SU-DHL-6 (cell line): ENCODE measurements at regions not wholly inside any gene's neighbourhood (a gene's known extent, or its start where the extent isn't known, plus 50 kb on each side); places are given as distances from the start of the nearest gene placed in this dataset.

Experiments used
- H2AFZ ChIP-seq: fragments of 200-600 bp; sonication (generic); 2 replicates; pipeline ENCODE4 v1.6.1; 2014; ENCODE audit warnings: low read depth, mild to moderate bottlenecking, moderate library complexity, mixed read lengths, antibody characterized with exemption, low read length; ENCODE audit not compliant: severe bottlenecking
- H3F3A ChIP-seq: fragments of 200-600 bp; shearing (Covaris generic); 2 replicates; pipeline ENCODE4 v1.6.0; 2016; ENCODE audit warnings: antibody characterized with exemption, mild to moderate bottlenecking; ENCODE audit not compliant: insufficient read depth
- H3K27ac ChIP-seq: fragments of 200-600 bp; sonication (generic); 2 replicates; pipeline ENCODE4 v1.5.1; 2016; ENCODE audit warnings: low read depth, mild to moderate bottlenecking, low read length, moderate library complexity, mixed read lengths
- H3K27me3 ChIP-seq: fragments of 200-600 bp; sonication (generic), shearing (Covaris generic); 2 replicates; pipeline ENCODE4 v1.6.0; 2014; ENCODE audit warnings: mild to moderate bottlenecking, low read length
- H3K36me3 ChIP-seq: fragments of 200-600 bp; sonication (generic); 2 replicates; pipeline ENCODE4 v1.6.1; 2014; ENCODE audit warnings: mild to moderate bottlenecking, low read length, mixed read lengths
- H3K4me2 ChIP-seq: fragments of 300-600, 200-600 bp; shearing (Covaris generic), sonication (generic); 2 replicates; pipeline ENCODE4 v1.6.0; 2014; ENCODE audit warnings: low read length, low read depth, mild to moderate bottlenecking; ENCODE audit not compliant: poor library complexity, severe bottlenecking
- H3K4me3 ChIP-seq: fragments of 200-600 bp; sonication (generic); 2 replicates; pipeline ENCODE4 v1.5.1; 2014; ENCODE audit warnings: antibody characterized with exemption, low read length, mild to moderate bottlenecking, mixed read lengths; ENCODE audit not compliant: insufficient read depth, poor library complexity, severe bottlenecking
- H3K79me2 ChIP-seq: fragments of 200-600 bp; sonication (generic); 2 replicates; pipeline ENCODE4 v1.6.1; 2014; ENCODE audit warnings: mild to moderate bottlenecking, low read length, moderate library complexity; ENCODE audit not compliant: insufficient read depth
- H3K9ac ChIP-seq: fragments of 200-600 bp; sonication (generic); 2 replicates; pipeline ENCODE4 v1.7.0; 2014; ENCODE audit warnings: mild to moderate bottlenecking, low read length
- H3K9me2 ChIP-seq: fragments of 200-600 bp; sonication (generic); replicated peaks from 2 replicates; pipeline ENCODE4 v1.6.1; 2014; ENCODE audit warnings: low read length; ENCODE audit not compliant: insufficient read depth
- H3K9me3 ChIP-seq: fragments of 200-600 bp; sonication (generic); 2 replicates; pipeline ENCODE4 v1.6.1; 2014; ENCODE audit warnings: low read length, mixed read lengths; ENCODE audit not compliant: insufficient read depth
- H4K20me1 ChIP-seq: fragments of 200-600 bp; sonication (generic); 2 replicates; pipeline ENCODE4 v1.6.1; 2014; ENCODE audit warnings: low read depth, mild to moderate bottlenecking, antibody characterized with exemption, low read length, moderate library complexity, mixed read lengths
- EZH2phosphoT487 ChIP-seq: fragments of 200-600 bp; sonication (generic), shearing (Covaris generic); conservative IDR thresholded peaks from 2 replicates; pipeline ENCODE4 v1.6.1; 2018; ENCODE audit warnings: mild to moderate bottlenecking, antibody characterized with exemption, low read length, moderate library complexity, mixed read lengths
- TF ChIP-seq, protein P1 (sequence below): fragments of 200-600 bp; sonication (generic); IDR thresholded peaks from one replicate; pipeline ENCODE4 v1.5.1; 2017; ENCODE audit warnings: antibody characterized with exemption, mild to moderate bottlenecking, low read length, moderate library complexity; ENCODE audit not compliant: insufficient read depth, poor library complexity, severe bottlenecking

GRCh38 chr14:98937021-98937420 is 335.0 kb downstream of the BCL11B start:
- no peak overlapping the region for H3K27ac ChIP-seq
- no peaks in the 10 kb centered on the region for H3K36me3 ChIP-seq
- no peak for TF ChIP-seq EZH2phosphoT487
- TF ChIP-seq, protein P1, sequence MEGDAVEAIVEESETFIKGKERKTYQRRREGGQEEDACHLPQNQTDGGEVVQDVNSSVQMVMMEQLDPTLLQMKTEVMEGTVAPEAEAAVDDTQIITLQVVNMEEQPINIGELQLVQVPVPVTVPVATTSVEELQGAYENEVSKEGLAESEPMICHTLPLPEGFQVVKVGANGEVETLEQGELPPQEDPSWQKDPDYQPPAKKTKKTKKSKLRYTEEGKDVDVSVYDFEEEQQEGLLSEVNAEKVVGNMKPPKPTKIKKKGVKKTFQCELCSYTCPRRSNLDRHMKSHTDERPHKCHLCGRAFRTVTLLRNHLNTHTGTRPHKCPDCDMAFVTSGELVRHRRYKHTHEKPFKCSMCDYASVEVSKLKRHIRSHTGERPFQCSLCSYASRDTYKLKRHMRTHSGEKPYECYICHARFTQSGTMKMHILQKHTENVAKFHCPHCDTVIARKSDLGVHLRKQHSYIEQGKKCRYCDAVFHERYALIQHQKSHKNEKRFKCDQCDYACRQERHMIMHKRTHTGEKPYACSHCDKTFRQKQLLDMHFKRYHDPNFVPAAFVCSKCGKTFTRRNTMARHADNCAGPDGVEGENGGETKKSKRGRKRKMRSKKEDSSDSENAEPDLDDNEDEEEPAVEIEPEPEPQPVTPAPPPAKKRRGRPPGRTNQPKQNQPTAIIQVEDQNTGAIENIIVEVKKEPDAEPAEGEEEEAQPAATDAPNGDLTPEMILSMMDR = no peak
- no peak overlapping the region for H2AFZ ChIP-seq
- no peak overlapping the region for H3K4me3 ChIP-seq
- no peak overlapping the region for H3K4me2 ChIP-seq
- no peaks in the 10 kb centered on the region for H4K20me1 ChIP-seq
- no peaks in the 10 kb centered on the region for H3K27me3 ChIP-seq
- H3K9me3 ChIP-seq = no peaks in the 10 kb centered on the region
- H3K9me2 ChIP-seq = no peaks in the 10 kb centered on the region
- no peaks in the 10 kb centered on the region for H3K79me2 ChIP-seq
- no peaks in the 10 kb centered on the region for H3F3A ChIP-seq
- H3K9ac ChIP-seq = no peak overlapping the region

DNA sequence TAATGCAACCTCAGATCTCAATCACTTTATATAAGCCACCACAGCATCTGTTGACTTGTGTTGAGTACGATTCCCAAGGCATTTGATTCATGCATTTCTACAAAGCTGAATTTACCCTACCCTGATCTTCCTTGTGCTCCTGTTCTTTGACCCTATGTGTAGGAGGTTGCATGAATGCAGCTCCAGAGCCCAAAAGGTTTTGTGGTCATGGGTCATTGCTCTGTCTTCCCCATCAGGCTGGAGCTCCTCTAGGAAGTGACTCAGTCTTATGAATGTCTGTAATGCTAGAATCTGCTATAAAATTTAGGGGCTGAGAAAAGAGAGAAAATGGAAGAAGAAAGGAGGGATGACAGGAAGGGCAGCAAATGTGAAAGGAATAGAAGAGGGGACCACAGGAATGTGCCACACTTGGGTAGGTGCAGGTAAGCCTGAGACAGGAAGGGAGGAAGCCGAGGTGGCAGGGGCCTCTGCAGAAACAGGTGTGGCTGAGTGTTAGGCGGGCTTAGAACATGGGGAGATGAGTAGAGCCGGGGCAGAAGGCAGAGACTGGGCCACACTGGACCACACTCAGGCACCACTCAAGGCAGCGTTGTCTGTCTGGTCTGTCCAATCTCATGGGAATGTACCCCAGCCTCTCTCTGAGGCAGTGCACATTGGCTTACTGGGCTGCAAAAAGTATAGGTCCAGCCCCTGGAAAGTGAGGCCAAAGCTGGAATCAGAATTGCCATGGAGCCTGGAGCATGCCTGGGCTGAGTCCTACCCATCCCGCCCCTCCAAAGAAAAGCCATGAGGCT is 334.1 kb downstream of the BCL11B start:
- H3K9me3 ChIP-seq = no peaks in the 10 kb centered on the region
- H3K27me3 ChIP-seq = no peaks in the 10 kb centered on the region
- no peak overlapping the region for H3K4me2 ChIP-seq
- no peaks in the 10 kb centered on the region for H4K20me1 ChIP-seq
- H3K27ac ChIP-seq = no peak overlapping the region
- TF ChIP-seq, protein P1 = no peak
- no peaks in the 10 kb centered on the region for H3K9me2 ChIP-seq
- H3K36me3 ChIP-seq = no peaks in the 10 kb centered on the region
- no peaks in the 10 kb centered on the region for H3F3A ChIP-seq
- no peaks in the 10 kb centered on the region for H3K79me2 ChIP-seq
- H3K9ac ChIP-seq = no peak overlapping the region
- no peak overlapping the region for H2AFZ ChIP-seq
- H3K4me3 ChIP-seq = no peak overlapping the region

DNA sequence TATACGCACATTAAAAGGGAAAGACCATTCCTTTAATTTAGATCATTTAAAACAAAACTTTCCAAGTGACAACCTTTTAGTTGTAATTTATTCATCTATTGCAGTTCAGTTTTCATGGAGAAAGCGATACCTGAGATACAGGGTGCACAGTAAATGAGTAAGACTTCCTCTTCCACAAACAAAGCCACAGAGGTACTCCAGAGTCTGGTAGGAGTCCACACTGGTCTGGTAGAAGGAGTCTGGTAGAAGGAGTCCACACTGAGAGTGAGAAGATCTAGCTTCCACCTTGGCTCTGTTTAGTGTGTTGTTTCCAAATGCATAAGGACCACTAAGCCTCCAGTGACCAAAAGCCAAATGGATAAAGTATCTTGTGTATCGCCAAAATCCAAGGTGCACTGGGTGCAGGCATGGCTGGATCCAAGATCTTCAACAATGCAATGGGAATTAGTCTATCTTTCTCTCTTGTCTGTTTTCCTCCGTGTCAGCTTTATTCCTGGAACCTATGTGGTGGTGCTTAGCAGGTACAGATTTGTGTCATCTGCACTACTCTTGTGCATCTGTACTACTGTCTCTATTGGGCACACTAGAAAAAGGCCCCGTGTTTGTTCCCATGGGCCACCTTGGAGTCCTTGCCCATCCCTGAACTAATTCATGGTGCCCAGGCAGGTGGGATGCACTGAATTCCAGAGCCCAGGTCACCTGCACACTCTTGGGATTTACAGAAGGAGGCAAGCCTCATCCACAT is 331.1 kb downstream of the BCL11B start:
- Histone ChIP-seq H3K9me2 (no peaks in the 10 kb centered on the region; the same call in 1 of the 2 replicates), H3K27me3 (no peaks in the 10 kb centered on the region), H3K27ac (no peak overlapping the region), H2AFZ (no peak overlapping the region), H4K20me1 (no peaks in the 10 kb centered on the region), H3K36me3 (no peaks in the 10 kb centered on the region), H3K9me3 (no peaks in the 10 kb centered on the region), H3K9ac (no peak overlapping the region), H3K4me2 (no peak overlapping the region), H3K79me2 (no peaks in the 10 kb centered on the region), H3K4me3 (no peak overlapping the region), H3F3A (no peaks in the 10 kb centered on the region)
- TF ChIP-seq EZH2phosphoT487 = no peak
- TF ChIP-seq, protein P1 = no peak
